ENCODE measurements at regions not wholly inside any gene's neighbourhood (a gene's known extent, or its start where the extent isn't known, plus 50 kb on each side); places are given as distances from the start of the nearest gene placed in this dataset.

DNA sequence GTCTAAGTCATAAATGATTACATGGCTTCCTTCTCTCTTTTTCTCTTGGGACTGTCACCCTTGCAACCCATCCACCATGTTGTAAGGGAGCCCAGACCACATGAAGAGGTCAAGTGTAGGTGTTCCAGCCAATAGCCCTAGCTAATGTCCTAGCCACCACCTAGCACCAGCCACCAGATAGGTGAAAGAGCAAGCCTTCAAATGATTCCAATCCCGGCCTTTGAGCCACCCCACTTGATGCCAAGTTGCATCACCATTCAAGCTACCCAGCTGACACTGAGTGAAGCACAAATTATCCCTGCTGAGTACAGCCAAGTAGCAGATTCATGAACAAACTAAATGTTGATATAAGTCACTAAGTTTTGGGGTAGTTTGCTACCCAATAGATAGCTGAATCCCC lies 274.3 kb downstream of the BCOR start:
- TF ChIP-seq, protein P1, sequence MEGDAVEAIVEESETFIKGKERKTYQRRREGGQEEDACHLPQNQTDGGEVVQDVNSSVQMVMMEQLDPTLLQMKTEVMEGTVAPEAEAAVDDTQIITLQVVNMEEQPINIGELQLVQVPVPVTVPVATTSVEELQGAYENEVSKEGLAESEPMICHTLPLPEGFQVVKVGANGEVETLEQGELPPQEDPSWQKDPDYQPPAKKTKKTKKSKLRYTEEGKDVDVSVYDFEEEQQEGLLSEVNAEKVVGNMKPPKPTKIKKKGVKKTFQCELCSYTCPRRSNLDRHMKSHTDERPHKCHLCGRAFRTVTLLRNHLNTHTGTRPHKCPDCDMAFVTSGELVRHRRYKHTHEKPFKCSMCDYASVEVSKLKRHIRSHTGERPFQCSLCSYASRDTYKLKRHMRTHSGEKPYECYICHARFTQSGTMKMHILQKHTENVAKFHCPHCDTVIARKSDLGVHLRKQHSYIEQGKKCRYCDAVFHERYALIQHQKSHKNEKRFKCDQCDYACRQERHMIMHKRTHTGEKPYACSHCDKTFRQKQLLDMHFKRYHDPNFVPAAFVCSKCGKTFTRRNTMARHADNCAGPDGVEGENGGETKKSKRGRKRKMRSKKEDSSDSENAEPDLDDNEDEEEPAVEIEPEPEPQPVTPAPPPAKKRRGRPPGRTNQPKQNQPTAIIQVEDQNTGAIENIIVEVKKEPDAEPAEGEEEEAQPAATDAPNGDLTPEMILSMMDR (IDR thresholded peaks at IDR 0.05), result no peak
- no peak for TF ChIP-seq POLR2A (IDR thresholded peaks at IDR 0.05)

All from uterus (tissue), 2 donors.